GM12865 (cell line): ENCODE measurements at regions not wholly inside any gene's neighbourhood (a gene's known extent, or its start where the extent isn't known, plus 50 kb on each side); places are given as distances from the start of the nearest gene placed in this dataset.
"Not testable (repeated sequence)": the region's sequence is repeated elsewhere in the genome, so short reads cannot be mapped to it uniquely, and the experiment has no call there.

Source experiments
- DNase-seq: peaks from one replicate; pipeline ENCODE4 v3.0.0; 2010; ENCODE audit warnings: low read depth
- H3K4me3 ChIP-seq: 2 replicates; pipeline ENCODE4 v1.5.1; 2011; ENCODE audit warnings: mild to moderate bottlenecking, low read depth, low read length, control low read depth
- CTCF ChIP-seq: IDR thresholded peaks from 2 replicates; pipeline ENCODE4 v1.5.1; 2011; ENCODE audit warnings: low read length, control low read depth, low read depth, inconsistent platforms; ENCODE audit not compliant: insufficient read depth; ENCODE audit errors: missing control alignments

- H3K4me3 ChIP-seq, result no peak overlapping the region
- no peak for DNase-seq
- TF ChIP-seq CTCF, result no peak
Observed at GRCh38 chr15:79492065-79492464, 59.9 kb downstream of the MINAR1 start.

GRCh38 chr15:79494384-79494909, 62.3 kb downstream of the MINAR1 start:
- no peak for TF ChIP-seq CTCF
- DNase-seq, result no peak
- no peak overlapping the region for H3K4me3 ChIP-seq

GRCh38 chr15:79494963-79495755, 63.0 kb downstream of the MINAR1 start:
- DNase-seq, result no peak
- no peak for TF ChIP-seq CTCF
- no peak overlapping the region for H3K4me3 ChIP-seq

- H3K4me3 ChIP-seq, result no peak overlapping the region
- no peak for TF ChIP-seq CTCF
- DNase-seq, result no peak
Observed at GRCh38 chr15:79495775-79496174, 63.6 kb downstream of the MINAR1 start.

DNA sequence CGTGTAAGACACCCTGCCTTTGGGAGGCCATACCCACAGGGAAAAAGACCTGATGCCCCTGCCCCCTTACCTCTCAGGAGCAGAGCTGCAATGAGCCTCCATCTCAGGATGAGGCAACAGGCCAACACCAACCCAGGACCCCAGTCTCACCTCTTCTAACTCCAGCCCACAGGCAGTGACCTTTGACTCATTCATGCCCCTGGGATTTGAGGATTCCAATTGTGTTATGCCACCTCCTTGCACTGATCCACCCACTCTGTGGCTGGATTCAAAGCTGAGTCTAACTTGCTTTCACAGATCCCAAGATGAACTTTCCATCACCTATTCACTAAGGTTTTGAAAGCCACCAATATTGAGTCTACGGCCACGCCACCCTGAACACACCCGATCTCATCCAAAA, 64.7 kb downstream of the MINAR1 start:
- no peak overlapping the region for H3K4me3 ChIP-seq
- no peak for DNase-seq
- TF ChIP-seq CTCF, result no peak

- no peak for DNase-seq
- TF ChIP-seq CTCF, result no peak
- H3K4me3 ChIP-seq, result no peak overlapping the region
Observed at GRCh38 chr15:79501086-79501485, 69.0 kb downstream of the MINAR1 start.

DNA sequence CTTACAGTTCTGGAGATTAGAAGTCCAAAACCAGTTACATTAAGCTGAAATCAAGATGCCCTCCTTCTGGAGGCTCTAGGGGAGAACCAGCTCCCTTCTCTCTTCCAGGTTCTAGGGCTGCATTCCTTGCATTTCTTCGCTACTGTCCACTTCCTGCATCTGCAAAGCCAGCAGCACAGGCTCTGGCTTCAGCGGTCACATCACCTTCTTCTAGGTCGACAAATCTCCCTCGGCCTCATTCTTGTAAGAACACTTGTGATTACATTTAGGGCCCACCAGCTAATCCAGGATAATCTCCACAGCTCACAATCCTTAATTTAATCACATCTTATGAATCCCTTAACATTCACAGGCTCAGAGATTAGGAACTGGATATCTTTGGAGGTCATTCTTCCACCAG, 73.8 kb downstream of the MINAR1 start:
- TF ChIP-seq CTCF, result no peak
- DNase-seq, result no peak
- no peak overlapping the region for H3K4me3 ChIP-seq

DNA sequence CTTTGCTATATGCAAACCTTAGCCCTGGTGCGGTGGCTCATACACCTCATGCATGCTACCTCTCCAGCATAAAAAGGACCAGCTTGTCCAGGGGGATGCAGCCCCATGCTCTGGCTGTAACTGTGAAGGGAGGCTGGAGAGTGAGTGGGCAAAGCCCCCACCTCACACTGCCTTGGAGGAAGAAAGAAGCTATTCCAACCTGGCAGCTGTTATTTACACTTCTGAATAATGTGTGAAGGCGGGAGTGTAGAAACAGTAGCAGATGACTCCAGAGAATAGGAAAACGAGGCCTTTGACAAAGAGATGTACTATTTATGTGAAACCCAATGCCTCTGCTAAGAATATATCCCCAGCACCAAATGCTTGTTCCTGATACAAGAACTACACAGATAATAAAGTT, 80.7 kb downstream of the MINAR1 start:
- DNase-seq, H3K4me3 ChIP-seq: not testable (repeated sequence)
